ENCODE measurements at regions not wholly inside any gene's neighbourhood (a gene's known extent, or its start where the extent isn't known, plus 50 kb on each side); places are given as distances from the start of the nearest gene placed in this dataset.

DNA sequence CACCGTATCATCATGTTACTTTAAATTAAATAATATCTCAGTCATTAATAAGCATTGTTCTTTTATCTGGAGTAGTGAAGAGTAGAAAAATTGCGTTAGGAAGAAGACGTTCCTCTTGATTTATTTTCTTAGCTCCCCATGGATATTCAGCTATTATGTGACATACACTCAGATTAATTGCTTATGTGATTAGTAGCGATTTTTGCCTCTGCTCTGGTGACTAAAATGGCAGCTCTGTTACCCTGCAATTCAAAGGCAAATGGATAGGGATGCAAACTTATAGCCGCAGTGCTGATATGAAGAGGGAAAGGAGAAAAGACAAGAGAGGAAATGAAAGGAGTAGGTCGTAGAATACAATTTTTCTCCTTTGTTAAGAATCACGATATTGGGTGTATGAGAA is 188.4 kb upstream of the MALRD1 start:
- CTCF ChIA-PET = no interaction called here

DNA sequence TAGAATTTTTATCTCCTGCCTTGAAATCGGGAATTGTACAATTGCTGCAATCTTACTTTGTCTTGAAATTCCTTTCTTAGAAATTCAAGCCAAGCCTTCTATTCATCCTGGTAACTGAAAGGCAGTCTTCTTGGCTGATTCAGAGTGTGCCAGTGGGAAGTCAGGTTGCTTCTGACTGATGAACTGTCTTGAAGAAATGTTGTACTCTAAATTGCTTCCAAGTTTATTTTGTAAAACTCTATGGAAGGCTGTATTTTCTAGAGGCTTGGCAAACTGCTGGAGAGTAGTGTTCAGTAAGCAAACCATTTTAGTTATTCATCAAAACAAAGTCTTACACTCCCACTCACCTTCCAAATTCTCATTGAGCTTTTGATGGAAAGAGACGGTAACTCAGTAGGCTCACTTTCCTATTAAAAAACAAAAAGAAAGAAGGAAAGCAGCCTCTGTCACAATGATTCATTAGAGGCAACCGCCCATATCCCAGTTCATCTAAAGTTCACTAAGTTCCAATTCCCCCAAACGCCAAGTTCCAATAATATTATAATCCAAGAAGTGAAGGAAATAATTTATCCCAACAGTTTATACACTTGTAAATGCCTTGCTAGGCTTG is 187.9 kb upstream of the MALRD1 start:
- DNase-seq (ENCODE audit: low read depth, low spot score) (no peak), ATAC-seq (no peak)
- ChIA-PET POLR2A (no interaction called here), CTCF (no interaction called here), RAD21 (ENCODE audit: low non-redundant PET in 1 of 2, low total read pairs in 2 of 2, uncharacterized antibody in 2 of 2, unreplicated experiment in 2 of 2) (no interaction called here)
- BruUV-seq (replicated peaks) = no TSS peak
- Histone ChIP-seq H3K9me3 (ENCODE audit: control insufficient read depth in 1 of 2, insufficient read depth in 1 of 2, low read depth in 1 of 2, low read length in 2 of 2) (peaks cover 0 to 11% of the 10 kb centered on the region in 2 experiments; a peak in 2 of 4 replicates), H4K20me1 (ENCODE audit: insufficient read depth) (no peaks in the 10 kb centered on the region; the same call in 1 of the 2 replicates), H3K9me2 (ENCODE audit: insufficient read depth) (no peaks in the 10 kb centered on the region), H3K9ac (ENCODE audit: low read length) (no peak overlapping the region), H3K4me2 (ENCODE audit: low read length) (no peak overlapping the region), H3K4me1 (ENCODE audit: control insufficient read depth in 1 of 2, insufficient read depth in 2 of 2, low read length in 2 of 2) (no peaks in the 10 kb centered on the region), H3K4me3 (replicated peaks in 1 of 2; ENCODE audit: low read depth in 1 of 2, low read length in 2 of 2) (no peak overlapping the region), H3K27ac (ENCODE audit: low read depth, low read length) (no peak overlapping the region), H2AFZ (ENCODE audit: low read depth, low read length, poor library complexity, severe bottlenecking) (no peak overlapping the region), H3K36me3 (ENCODE audit: control insufficient read depth in 1 of 2, insufficient read depth in 2 of 2, low read length in 2 of 2) (no peaks in the 10 kb centered on the region), H3K79me2 (ENCODE audit: insufficient read depth, low read length) (no peaks in the 10 kb centered on the region), H3K27me3 (ENCODE audit: insufficient read depth, low read length) (no peaks in the 10 kb centered on the region)
- intact Hi-C loops (cut with micrococcal nuclease) = no loop called here
- TF ChIP-seq TCF7L2 (IDR thresholded peaks at IDR 0.05; ENCODE audit: borderline replicate concordance, extremely low read depth, insufficient read depth, insufficient read length) = no peak
- no peak for TF ChIP-seq EGR1 (IDR thresholded peaks at IDR 0.05; ENCODE audit: low read depth)
- TF ChIP-seq CEBPB (IDR thresholded peaks at IDR 0.05; ENCODE audit: low read depth) = no peak
- no peak for TF ChIP-seq ZNF274 (IDR thresholded peaks at IDR 0.05; ENCODE audit: low read depth, low read length)
- TF ChIP-seq SIN3A (IDR thresholded peaks at IDR 0.05; ENCODE audit: low read depth) = no peak
- TF ChIP-seq SRF (IDR thresholded peaks at IDR 0.05; ENCODE audit: low read depth) = no peak
- no peak for TF ChIP-seq JUND (IDR thresholded peaks at IDR 0.05)
- TF ChIP-seq, protein P1, sequence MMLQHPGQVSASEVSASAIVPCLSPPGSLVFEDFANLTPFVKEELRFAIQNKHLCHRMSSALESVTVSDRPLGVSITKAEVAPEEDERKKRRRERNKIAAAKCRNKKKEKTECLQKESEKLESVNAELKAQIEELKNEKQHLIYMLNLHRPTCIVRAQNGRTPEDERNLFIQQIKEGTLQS (IDR thresholded peaks at IDR 0.05) = no peak

More for the DNA sequence above, 188.4 kb upstream of the MALRD1 start:
- H3K9ac ChIP-seq (ENCODE audit: low read length) = no peak overlapping the region
- POLR2A ChIA-PET = no interaction called here
- H3K9me2 ChIP-seq (ENCODE audit: insufficient read depth) = no peaks in the 10 kb centered on the region
- intact Hi-C loops (cut with micrococcal nuclease) = no loop called here
- H3K4me1 ChIP-seq (ENCODE audit: control insufficient read depth in 1 of 2, insufficient read depth in 2 of 2, low read length in 2 of 2) = no peaks in the 10 kb centered on the region
- H3K27me3 ChIP-seq (ENCODE audit: insufficient read depth, low read length) = no peaks in the 10 kb centered on the region
- ATAC-seq = no peak
- RAD21 ChIA-PET (ENCODE audit: low non-redundant PET in 1 of 2, low total read pairs in 2 of 2, uncharacterized antibody in 2 of 2, unreplicated experiment in 2 of 2) = no interaction called here
- H2AFZ ChIP-seq (ENCODE audit: low read depth, low read length, poor library complexity, severe bottlenecking) = no peak overlapping the region
- H3K79me2 ChIP-seq (ENCODE audit: insufficient read depth, low read length) = no peaks in the 10 kb centered on the region
- peaks cover 0 to 11% of the 10 kb centered on the region in 2 experiments; a peak in 2 of 4 replicates for H3K9me3 ChIP-seq (ENCODE audit: control insufficient read depth in 1 of 2, insufficient read depth in 1 of 2, low read depth in 1 of 2, low read length in 2 of 2)
- H3K4me2 ChIP-seq (ENCODE audit: low read length) = no peak overlapping the region
- no peak overlapping the region for H3K4me3 ChIP-seq (replicated peaks in 1 of 2; ENCODE audit: low read depth in 1 of 2, low read length in 2 of 2)
- no TSS peak for BruUV-seq (replicated peaks)
- no peaks in the 10 kb centered on the region for H3K36me3 ChIP-seq (ENCODE audit: control insufficient read depth in 1 of 2, insufficient read depth in 2 of 2, low read length in 2 of 2)
- H4K20me1 ChIP-seq (ENCODE audit: insufficient read depth) = no peaks in the 10 kb centered on the region; the same call in 1 of the 2 replicates
- DNase-seq (ENCODE audit: low read depth, low spot score) = no peak
- TF ChIP-seq CBX3 (IDR thresholded peaks at IDR 0.05; ENCODE audit: low read depth) (no peak), FOSL1 (IDR thresholded peaks at IDR 0.05; ENCODE audit: low read depth) (no peak), EZH2 (IDR thresholded peaks at IDR 0.05) (no peak), CEBPB (IDR thresholded peaks at IDR 0.05; ENCODE audit: low read depth) (no peak), SRF (IDR thresholded peaks at IDR 0.05; ENCODE audit: low read depth) (no peak)
- no peak overlapping the region for H3K27ac ChIP-seq (ENCODE audit: low read depth, low read length)
